Prostate gland (tissue), 2 donors: ENCODE measurements at regions not wholly inside any gene's neighbourhood (a gene's known extent, or its start where the extent isn't known, plus 50 kb on each side); places are given as distances from the start of the nearest gene placed in this dataset.

Experiments used
- CTCF ChIP-seq, 4 experiments: fragments of 200-600 bp in 2 of 4; fragments of 450-650 bp in 2 of 4; sonication (generic) in 2 of 4; IDR thresholded peaks; 1 replicate in 3 of 4; 2 replicates in 1 of 4; pipeline ENCODE4 v1.5.1; 2016 to 2019; ENCODE audit warnings: antibody characterized with exemption in 4 of 4, mild to moderate bottlenecking in 2 of 4, moderate library complexity in 2 of 4
- POLR2A ChIP-seq: fragments of 450-650 bp; IDR thresholded peaks from one replicate; pipeline ENCODE4 v1.6.1; 2016; ENCODE audit warnings: antibody characterized with exemption, mild to moderate bottlenecking

GRCh38 chr4:181825564-181825963 is 417.6 kb upstream of the TENM3 start:
- TF ChIP-seq POLR2A = no peak
- TF ChIP-seq CTCF (IDR thresholded peaks at IDR 0.05) = no peak
